Motor neuron (in vitro differentiated cells): ENCODE measurements at regions not wholly inside any gene's neighbourhood (a gene's known extent, or its start where the extent isn't known, plus 50 kb on each side); places are given as distances from the start of the nearest gene placed in this dataset.
"Not testable (repeated sequence)": the region's sequence is repeated elsewhere in the genome, so short reads cannot be mapped to it uniquely, and the experiment has no call there.

Experiments
- ATAC-seq, 8 experiments: fragments of 200-7000 bp; cut with Tn5 transposase; replicated peaks in 6 of 8; 2 replicates each; pipeline ENCODE4 v1.8.0; 2021; ENCODE audit warnings: mild to moderate bottlenecking in 8 of 8, moderate library complexity in 8 of 8
- H3K27ac ChIP-seq, 2 donors: fragments of 250-450 bp; sonication (Bioruptor Pico); 2 replicates each; pipeline ENCODE4 v1.9.0; 2021; ENCODE audit warnings: antibody characterized with exemption in 2 of 2, mild to moderate bottlenecking in 2 of 2, moderate library complexity in 1 of 2
- H3K4me1 ChIP-seq, 2 donors: fragments of 250-450 bp; sonication (Bioruptor Pico); replicated peaks in 1 of 2; 2 replicates each; pipeline ENCODE4 v1.6.1; 2021; ENCODE audit warnings: antibody characterized with exemption in 2 of 2, mild to moderate bottlenecking in 2 of 2, moderate library complexity in 1 of 2
- H3K4me3 ChIP-seq, 5 donors: fragments of 250-450 bp; sonication (Bioruptor Pico); 2 replicates each; pipeline ENCODE4 v1.9.0; 2021; ENCODE audit warnings: antibody characterized with exemption in 5 of 5, mild to moderate bottlenecking in 5 of 5, moderate library complexity in 4 of 5
- WGBS, 10 experiments: fragments of 450-650 bp; shearing (Covaris generic); methylation state at CpG; one replicate each; pipeline ENCODE4 v1.0.0; 2022; 5-methylcytosine and 5-hydroxymethylcytosine counted together
- in situ Hi-C, 9 experiments: fragments of 400-800 bp; cut with MboI; loops; one replicate each; pipeline ENCODE4 v1.15.0; 2021; ENCODE audit warnings: low sequenced_read_pairs in 9 of 9, low pct_unique_long_range_greater_than_20kb in 2 of 9; ENCODE audit not compliant: unreplicated experiment in 9 of 9

DNA sequence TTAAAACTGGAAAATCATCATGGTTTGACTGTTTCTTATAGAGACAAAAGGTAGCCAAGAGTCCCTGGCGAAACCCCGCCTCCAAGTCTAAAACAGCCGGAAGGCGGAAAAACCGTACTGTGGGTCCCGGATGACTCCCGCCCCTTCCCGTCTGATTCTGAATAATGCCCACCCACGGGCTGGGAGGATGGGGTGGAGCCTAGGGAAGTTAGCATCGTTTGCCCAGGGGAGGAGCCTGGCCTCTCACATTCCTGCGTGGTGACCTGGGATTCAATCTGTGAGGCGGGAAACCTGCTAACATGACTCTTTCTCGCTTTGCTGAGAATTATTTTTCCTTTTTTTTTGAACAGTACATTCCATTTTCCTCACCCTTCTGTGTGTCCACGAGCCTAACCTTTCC is 124.9 kb downstream of the KCNK1 start:
- Histone ChIP-seq H3K27ac (no peak overlapping the region), H3K4me3 (no peak overlapping the region), H3K4me1 (no peaks in the 10 kb centered on the region)
- ATAC-seq = no peak
- WGBS, 10 experiments = 40 to 100% (median 82%) methylated on average over 1 to 13 of the region's 14 CpGs; no CpG with 5 or more reads in 1 of the 10 experiments
- in situ Hi-C loops = no loop called here

DNA sequence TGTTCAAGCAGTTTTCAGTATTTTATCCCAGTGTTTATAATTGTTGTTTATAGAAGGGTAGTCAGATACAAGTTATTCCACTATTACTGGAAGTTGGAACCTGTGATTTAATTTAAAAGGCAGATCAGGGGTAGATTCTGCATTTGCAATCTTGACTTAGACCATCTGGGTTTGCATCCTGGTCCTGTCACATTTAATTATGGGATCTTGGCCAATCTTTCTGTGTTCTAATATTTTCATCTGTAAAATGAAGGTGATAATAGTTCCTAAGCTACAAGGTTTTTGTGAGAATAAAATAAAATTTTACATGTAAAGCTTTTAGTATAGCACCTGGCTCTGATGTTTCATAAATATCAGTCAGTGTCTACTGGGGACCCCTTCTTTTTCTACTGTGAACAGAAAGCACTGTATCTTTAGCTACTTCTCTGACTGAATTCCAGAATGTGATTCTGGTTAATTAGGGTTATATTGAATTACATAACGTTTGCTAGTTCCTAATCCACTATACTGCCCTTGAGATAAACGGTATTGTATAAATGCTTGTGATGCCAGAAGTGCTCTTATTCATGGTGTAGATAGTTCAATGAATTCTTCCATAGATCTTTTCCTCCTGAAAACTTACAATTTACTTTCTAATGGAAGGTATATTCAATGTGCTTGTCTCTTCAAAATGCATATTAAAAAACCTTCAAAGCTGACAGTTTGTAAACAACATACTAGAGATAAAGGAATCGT is 131.0 kb downstream of the KCNK1 start:
- in situ Hi-C loops = no loop called here
- 0 to 80% (median 42%) methylated on average over 1 to 3 of the region's 3 CpGs for WGBS, 10 experiments
- no peak overlapping the region for H3K27ac ChIP-seq
- H3K4me1 ChIP-seq = no peaks in the 10 kb centered on the region
- H3K4me3 ChIP-seq = no peak overlapping the region
- ATAC-seq = no peak

DNA sequence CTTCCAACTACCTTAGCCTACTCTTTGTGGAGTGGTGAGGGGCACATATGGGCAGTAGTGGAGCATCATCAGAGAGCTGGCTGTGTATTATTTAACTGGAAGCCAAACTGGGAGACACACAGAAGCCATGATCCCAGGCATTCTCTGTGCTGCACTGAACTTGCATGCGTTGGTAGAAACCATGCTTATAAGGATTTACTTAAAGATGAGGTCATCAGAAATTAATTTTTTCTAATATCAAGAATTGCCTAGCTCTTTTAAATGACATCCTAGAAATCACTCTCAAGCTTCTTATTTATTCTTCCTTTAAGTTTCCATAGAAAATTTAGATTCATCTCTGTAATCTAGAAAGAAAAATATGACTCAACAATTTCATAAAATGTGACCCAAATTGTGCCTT is 136.2 kb downstream of the KCNK1 start:
- in situ Hi-C loops = no loop called here
- ATAC-seq = no peak
- Histone ChIP-seq H3K27ac (no peak overlapping the region), H3K4me1 (no peaks in the 10 kb centered on the region), H3K4me3 (no peak overlapping the region)
- 33 to 100% (median 93%) methylated on average over 1 of the region's 1 CpG; no CpG with 5 or more reads in 3 of the 10 experiments for WGBS, 10 experiments

DNA sequence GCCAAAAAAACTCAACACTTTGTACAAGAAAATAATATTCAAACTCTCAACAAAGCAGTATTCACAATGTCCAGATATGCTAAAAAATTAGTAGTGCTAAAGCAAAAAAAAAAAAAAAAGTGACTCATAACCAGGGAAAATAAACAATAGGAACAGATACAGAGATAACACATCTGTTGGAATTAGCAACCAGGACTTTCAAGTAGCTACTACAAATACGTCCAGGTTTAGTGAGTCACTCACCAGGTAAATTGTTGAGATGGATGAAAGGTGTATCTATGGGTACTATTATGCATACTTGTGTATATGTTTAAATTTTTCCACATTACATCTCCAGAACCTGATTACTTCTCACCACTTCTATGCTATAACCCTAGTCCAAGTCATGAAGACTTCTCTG is 144.8 kb upstream of the SLC35F3 start:
- no peak overlapping the region for H3K4me3 ChIP-seq
- in situ Hi-C loops = no loop called here
- no peak for ATAC-seq
- no peak overlapping the region for H3K27ac ChIP-seq
- no peaks in the 10 kb centered on the region for H3K4me1 ChIP-seq
- 8 to 86% (median 48%) methylated on average over 1 of the region's 1 CpG; no CpG with 5 or more reads in 2 of the 10 experiments for WGBS, 10 experiments

DNA sequence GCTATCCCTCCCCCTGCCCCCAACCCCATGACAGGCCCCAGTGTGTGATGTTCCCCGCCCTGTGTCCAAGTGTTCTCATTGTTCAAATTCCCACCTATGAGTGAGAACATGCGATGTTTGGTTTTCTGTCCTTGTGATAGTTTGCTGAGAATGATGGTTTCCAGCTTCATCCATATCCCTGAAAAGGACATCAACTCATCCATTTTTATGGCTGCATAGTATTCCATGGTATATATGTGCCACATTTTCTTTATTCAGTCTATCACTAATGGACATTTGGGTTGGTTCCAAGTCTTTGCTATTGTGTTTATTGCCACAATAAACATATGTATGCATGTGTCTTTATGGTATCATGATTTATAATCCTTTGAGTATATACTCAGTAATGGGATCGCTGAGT is 140.2 kb upstream of the SLC35F3 start:
- 0 to 100% (median 96%) methylated on average over 1 to 2 of the region's 3 CpGs; no CpG with 5 or more reads in 4 of the 10 experiments for WGBS, 10 experiments
- H3K27ac ChIP-seq, in situ Hi-C loops, H3K4me1 ChIP-seq, ATAC-seq, H3K4me3 ChIP-seq: not testable (repeated sequence)

DNA sequence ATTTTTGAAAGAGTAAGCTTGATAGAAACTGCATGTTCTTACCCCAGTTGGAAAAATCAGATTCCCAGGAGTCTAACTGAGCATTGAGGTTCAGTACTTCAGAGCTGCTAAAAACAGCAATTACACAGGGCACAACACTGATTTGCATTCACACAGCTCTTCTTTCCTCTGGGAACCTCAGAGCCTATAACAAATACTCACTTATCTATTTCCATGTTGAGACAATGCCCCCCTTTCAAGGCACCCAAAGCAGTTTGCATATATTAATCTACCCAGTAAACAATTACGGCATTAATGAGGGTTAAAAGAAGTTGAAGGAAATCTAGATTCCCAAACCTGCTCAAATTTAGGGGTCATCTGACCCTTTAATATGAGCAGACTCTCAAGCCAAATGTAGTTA is 126.9 kb upstream of the SLC35F3 start:
- in situ Hi-C loops = loop anchor here in 5 of 9 experiments (25.0 kb wide), 1 partner anchor 340 kb away; no protein-coding TSS in a partner anchor
- H3K4me3 ChIP-seq = no peak overlapping the region
- no peaks in the 10 kb centered on the region for H3K4me1 ChIP-seq
- H3K27ac ChIP-seq = no peak overlapping the region
- ATAC-seq = no peak
- WGBS, 10 experiments = 0 to 100% (median 75%) methylated on average over 1 of the region's 1 CpG; no CpG with 5 or more reads in 3 of the 10 experiments

DNA sequence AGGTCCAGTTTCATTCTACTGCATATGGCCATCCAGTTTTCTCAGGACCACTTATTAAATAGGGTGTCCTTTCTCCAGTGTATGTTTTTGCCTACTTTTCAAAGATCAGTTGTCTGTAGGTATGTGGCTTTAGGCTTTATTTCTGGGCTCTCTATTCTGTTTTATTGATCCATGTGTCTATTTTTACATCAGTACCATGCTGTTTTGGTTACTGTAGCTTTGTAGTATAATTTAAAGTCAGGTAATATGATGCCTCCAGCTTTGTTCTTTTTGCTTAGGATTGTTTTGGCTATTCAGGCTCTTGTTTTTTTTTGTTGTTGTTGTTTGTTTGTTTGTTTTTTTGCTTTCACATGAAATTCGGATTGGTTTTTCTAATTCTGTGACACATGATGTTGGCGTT is 124.4 kb upstream of the SLC35F3 start:
- Histone ChIP-seq H3K4me1 (no peaks in the 10 kb centered on the region), H3K27ac (no peak overlapping the region), H3K4me3 (no peak overlapping the region)
- no peak for ATAC-seq
- WGBS, 10 experiments = 0 to 100% (median 86%) methylated on average over 1 to 2 of the region's 2 CpGs; no CpG with 5 or more reads in 1 of the 10 experiments
- in situ Hi-C loops = loop anchor here in 5 of 9 experiments (25.0 kb wide), 1 partner anchor 343 kb away; no protein-coding TSS in a partner anchor

DNA sequence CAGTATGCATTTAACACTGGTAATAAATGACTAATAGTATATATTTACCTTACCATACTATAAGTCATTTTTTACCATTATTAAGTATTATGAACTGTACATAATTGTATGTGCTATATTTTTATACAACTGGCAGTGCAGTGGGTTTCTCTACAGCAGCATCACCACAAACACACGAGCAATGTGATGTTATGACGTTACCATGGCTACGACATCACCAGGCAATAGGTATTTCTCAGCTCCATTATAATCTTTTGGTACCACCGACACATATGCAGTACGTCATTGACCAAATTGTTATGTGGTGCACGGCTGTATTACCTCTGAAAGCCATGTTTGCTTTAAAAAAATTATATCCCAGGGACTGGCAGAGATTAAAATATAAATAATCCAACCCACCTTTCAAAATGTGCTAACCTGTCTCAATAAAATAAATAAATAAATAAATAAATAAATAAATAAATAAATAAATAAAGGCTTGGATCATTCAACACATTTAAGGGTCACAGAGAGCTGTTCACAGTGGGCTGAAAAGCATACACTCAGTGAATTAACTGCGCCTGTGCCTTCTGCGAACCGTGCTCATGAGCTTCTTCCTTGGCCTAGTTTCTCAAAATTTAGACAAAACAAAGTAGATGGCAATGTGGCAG is 121.4 kb upstream of the SLC35F3 start:
- 19 to 90% (median 72%) methylated on average over 1 to 9 of the region's 9 CpGs for WGBS, 10 experiments
- in situ Hi-C loops = loop anchor here in 5 of 9 experiments (25.0 kb wide), 1 partner anchor 346 kb away; no protein-coding TSS in a partner anchor
- Histone ChIP-seq H3K4me3 (no peak overlapping the region), H3K27ac (no peak overlapping the region), H3K4me1 (no peaks in the 10 kb centered on the region)
- no peak for ATAC-seq

DNA sequence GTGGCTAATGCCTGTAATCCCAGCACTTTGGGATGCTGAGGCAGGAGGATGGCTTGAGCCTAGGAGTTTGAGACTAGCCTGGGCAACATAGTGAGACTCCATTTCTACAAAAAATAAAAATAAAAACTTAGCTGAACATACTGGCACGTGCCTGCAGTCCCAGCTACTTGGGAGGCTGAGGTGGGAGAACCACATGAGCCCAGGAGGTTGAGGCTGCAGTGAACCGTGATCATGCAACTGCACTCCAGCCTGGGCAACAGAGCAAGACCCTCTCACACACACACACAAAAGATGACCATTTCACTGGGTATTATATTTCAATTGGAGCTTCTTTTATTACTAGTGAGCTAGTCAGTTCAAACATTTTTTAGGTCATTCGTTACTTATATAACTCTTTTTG is 116.9 kb upstream of the SLC35F3 start:
- no peak overlapping the region for H3K27ac ChIP-seq
- no peak for ATAC-seq
- no peak overlapping the region for H3K4me3 ChIP-seq
- H3K4me1 ChIP-seq = no peaks in the 10 kb centered on the region
- WGBS, 10 experiments = 23 to 100% (median 60%) methylated on average over 1 to 3 of the region's 3 CpGs; no CpG with 5 or more reads in 1 of the 10 experiments
- in situ Hi-C loops = loop anchor here in 5 of 9 experiments (25.0 kb wide), 1 partner anchor 350 kb away; no protein-coding TSS in a partner anchor

DNA sequence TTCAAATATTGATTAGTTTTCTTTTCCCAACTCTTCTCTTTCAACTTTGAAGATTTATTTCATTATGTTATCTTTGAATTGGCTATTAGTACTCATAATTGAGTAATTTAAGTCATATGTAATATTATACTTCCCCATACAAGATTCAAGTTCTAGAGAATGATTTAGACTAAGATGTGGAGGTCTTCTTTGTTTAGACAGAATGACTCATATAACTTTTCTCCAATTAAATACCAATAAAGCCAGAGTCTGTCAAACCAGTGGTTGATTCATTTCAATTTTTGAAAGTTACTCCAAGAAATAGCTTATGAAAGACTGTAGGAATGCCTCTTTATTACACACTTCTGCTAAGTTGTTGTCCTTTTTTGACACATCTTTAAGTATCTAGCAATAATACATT is 115.8 kb upstream of the SLC35F3 start:
- no peak for ATAC-seq
- in situ Hi-C loops = loop anchor here in 5 of 9 experiments (25.0 kb wide), 1 partner anchor 351 kb away; no protein-coding TSS in a partner anchor
- no peaks in the 10 kb centered on the region for H3K4me1 ChIP-seq

DNA sequence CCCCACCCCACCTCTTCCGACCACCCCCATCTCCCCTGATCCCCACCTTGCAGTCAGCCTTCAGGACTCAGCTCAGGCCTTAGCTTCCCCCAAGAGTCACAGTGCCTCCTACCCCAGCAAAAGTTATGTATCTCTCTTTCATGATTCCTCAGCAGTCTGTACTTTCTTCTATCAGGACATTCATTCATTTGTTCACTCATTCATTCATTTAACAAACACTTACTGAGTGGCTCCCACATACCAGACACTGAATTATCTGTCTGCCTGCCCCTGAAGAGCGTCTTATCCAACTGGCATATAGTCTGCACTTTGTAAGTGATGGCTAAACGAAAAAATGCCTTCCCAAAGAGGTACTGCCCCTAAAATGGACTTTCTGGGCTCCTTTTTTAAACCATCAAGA is 114.4 kb upstream of the SLC35F3 start:
- 0 to 89% (median 56%) methylated on average over 1 to 2 of the region's 3 CpGs; no CpG with 5 or more reads in 3 of the 10 experiments for WGBS, 10 experiments
- no peak for ATAC-seq

More for the DNA sequence above, 115.8 kb upstream of the SLC35F3 start:
- H3K27ac ChIP-seq = no peak overlapping the region
- no peak overlapping the region for H3K4me3 ChIP-seq

DNA sequence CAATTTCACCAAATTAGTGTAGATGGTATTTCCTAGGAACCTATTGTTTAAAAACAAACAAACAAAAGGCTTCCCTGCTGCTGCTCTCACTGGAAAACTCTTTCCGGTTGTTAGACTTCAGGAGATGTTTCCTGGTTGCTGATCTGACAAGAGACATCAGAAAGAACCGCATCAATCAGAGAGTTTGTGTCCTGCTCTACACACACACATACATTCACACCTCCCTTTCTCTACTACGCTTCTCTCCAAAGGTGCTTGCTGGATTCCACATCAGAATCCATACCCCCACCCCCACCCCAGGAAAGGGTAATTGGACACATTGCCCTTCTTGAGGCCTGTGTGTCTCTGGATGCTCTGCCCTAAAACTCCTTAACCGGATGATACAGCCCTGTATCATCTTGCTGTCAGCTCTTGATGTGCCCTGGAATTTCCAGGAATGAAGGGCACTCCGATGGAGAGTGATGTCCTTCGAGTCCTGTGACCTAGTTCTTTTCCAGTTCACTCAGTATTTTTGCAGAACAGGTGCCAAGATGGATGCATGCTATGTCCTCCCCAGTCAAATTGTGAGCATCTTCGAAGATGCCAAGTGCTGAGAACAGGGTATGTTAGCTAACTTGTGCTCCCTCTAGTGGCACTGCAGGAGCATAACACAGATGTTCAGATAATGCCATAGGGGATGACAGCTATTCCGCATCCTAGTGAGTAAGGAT is 113.7 kb upstream of the SLC35F3 start:
- no peak overlapping the region for H3K27ac ChIP-seq
- ATAC-seq = peak; percentile 79 to 96 (median 94)
- no peaks in the 10 kb centered on the region for H3K4me1 ChIP-seq
- H3K4me3 ChIP-seq = no peak overlapping the region
- 0 to 80% (median 50%) methylated on average over 1 to 8 of the region's 8 CpGs; no CpG with 5 or more reads in 1 of the 10 experiments for WGBS, 10 experiments
- in situ Hi-C loops = loop anchor here in 5 of 9 experiments (25.0 kb wide), 1 partner anchor 354 kb away; no protein-coding TSS in a partner anchor

More for the DNA sequence above, 114.4 kb upstream of the SLC35F3 start:
- Histone ChIP-seq H3K4me3 (no peak overlapping the region), H3K27ac (no peak overlapping the region), H3K4me1 (no peaks in the 10 kb centered on the region)
- in situ Hi-C loops = loop anchor here in 5 of 9 experiments (25.0 kb wide), 1 partner anchor 353 kb away; no protein-coding TSS in a partner anchor

DNA sequence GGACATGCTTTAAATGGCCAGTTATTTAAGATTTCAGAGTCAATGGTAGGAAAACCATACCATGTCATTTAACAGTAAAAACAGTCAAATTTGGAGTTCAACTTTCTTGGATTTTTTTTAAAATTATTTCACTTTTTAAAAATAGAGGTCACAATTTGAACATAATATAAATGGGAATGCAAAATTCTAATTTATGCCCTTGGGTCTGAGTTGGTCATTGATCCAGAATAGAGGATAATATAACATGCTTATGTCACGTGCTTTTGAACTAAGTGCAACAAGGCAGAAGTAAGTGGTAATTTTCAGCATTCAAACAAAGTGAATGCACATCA is 113.1 kb upstream of the SLC35F3 start:
- Histone ChIP-seq H3K27ac (no peak overlapping the region), H3K4me3 (no peak overlapping the region), H3K4me1 (no peaks in the 10 kb centered on the region)
- 0 to 15% (median 0%) methylated on average over 1 of the region's 1 CpG; no CpG with 5 or more reads in 2 of the 10 experiments for WGBS, 10 experiments
- ATAC-seq = no peak
- in situ Hi-C loops = loop anchor here in 5 of 9 experiments (25.0 kb wide), 1 partner anchor 354 kb away; no protein-coding TSS in a partner anchor
